Panc1 (cell line): ENCODE measurements at regions not wholly inside any gene's neighbourhood (a gene's known extent, or its start where the extent isn't known, plus 50 kb on each side); places are given as distances from the start of the nearest gene placed in this dataset.

Source experiments
- ATAC-seq: fragments of 200-7000 bp; cut with Tn5 transposase; 2 replicates; pipeline ENCODE4 v1.9.1; 2020; ENCODE audit warnings: mild to moderate bottlenecking, moderate library complexity
- BruUV-seq: library from RNA; stranded (reverse); fragments of 400-500 nt; replicated peaks from 2 replicates; lab custom pipeline; 2021; lab: Mats Ljungman, UMichigan
- CTCF ChIA-PET: fragments of 300-600 bp; sonication (Branson Sonifier 250); formaldehyde crosslinking; loops from one replicate; lab custom pipeline; 2022; ENCODE audit warnings: antibody characterized with exemption; lab: Charles Lee
- POLR2A ChIA-PET: fragments of 300-600 bp; sonication (Branson Sonifier 250); formaldehyde crosslinking; loops from one replicate; lab custom pipeline; 2022; ENCODE audit warnings: antibody characterized with exemption; lab: Charles Lee
- DNase-seq: peaks from one replicate; pipeline ENCODE4 v3.0.0-alpha.2; 2010; ENCODE audit warnings: low read depth, low spot score
- H3K27ac ChIP-seq: 2 replicates; pipeline ENCODE4 v1.5.1; 2011; ENCODE audit warnings: mild to moderate bottlenecking, low read length, inconsistent platforms
- H3K27me3 ChIP-seq: fragments of 200-500 bp; sonication (Bioruptor generic); 2 replicates; pipeline ENCODE4 v1.6.0; 2014; ENCODE audit warnings: low read length, inconsistent platforms; ENCODE audit not compliant: control insufficient read depth, insufficient read depth
- H3K36me3 ChIP-seq: fragments of 200-500 bp; sonication (Bioruptor generic); 2 replicates; pipeline ENCODE4 v1.5.1; 2014; ENCODE audit warnings: inconsistent platforms, mild to moderate bottlenecking, low read length, moderate library complexity; ENCODE audit not compliant: control insufficient read depth, insufficient read depth
- H3K4me1 ChIP-seq: 2 replicates; pipeline ENCODE4 v1.5.1; 2011; ENCODE audit warnings: inconsistent platforms, mild to moderate bottlenecking, low read length, moderate library complexity; ENCODE audit not compliant: control insufficient read depth, insufficient read depth
- H3K4me3 ChIP-seq, 2 experiments: 2 replicates each; pipeline ENCODE4 v1.5.1; 2011 to 2012; ENCODE audit warnings: low read depth in 2 of 2, low read length in 2 of 2, mild to moderate bottlenecking in 2 of 2, inconsistent platforms in 1 of 2, moderate library complexity in 1 of 2
- H3K9me3 ChIP-seq: fragments of 200-500 bp; sonication (Bioruptor generic); 2 replicates; pipeline ENCODE4 v1.5.1; 2014; ENCODE audit warnings: low read depth, mild to moderate bottlenecking, inconsistent platforms, low read length, moderate library complexity; ENCODE audit not compliant: control insufficient read depth, insufficient read depth
- POLR2AphosphoS5 ChIP-seq: IDR thresholded peaks from 2 replicates; pipeline ENCODE4 v1.6.1; 2012; ENCODE audit warnings: mild to moderate bottlenecking, low read depth, low read length, moderate library complexity
- SIN3A ChIP-seq: IDR thresholded peaks from 2 replicates; pipeline ENCODE4 v1.6.1; 2012; ENCODE audit warnings: low read depth, mild to moderate bottlenecking, low read length, moderate library complexity, borderline replicate concordance; ENCODE audit not compliant: insufficient read depth
- TCF7L2 ChIP-seq: IDR thresholded peaks from 2 replicates; pipeline ENCODE4 v1.6.1; 2011; ENCODE audit warnings: mild to moderate bottlenecking, low read depth, low read length, inconsistent platforms
- in situ Hi-C: cut with HindIII; loops from 2 replicates; pipeline ENCODE4 v1.10.0; 2016; ENCODE audit warnings: low sequenced_read_pairs, low pct_unique_long_range_greater_than_20kb
- intact Hi-C: fragments of 100-400 bp; cut with micrococcal nuclease; formaldehyde crosslinking; loops from one replicate; pipeline ENCODE4 v1.10.0; 2022; ENCODE audit not compliant: unreplicated experiment
- TF ChIP-seq, protein P1 (sequence below), 2 experiments: IDR thresholded peaks; 2 replicates each; pipeline ENCODE4 v1.6.1; 2011 to 2012; ENCODE audit warnings: low read depth in 2 of 2, control low read depth in 1 of 2, low read length in 1 of 2, mild to moderate bottlenecking in 1 of 2, moderate library complexity in 1 of 2; ENCODE audit not compliant: insufficient read depth in 1 of 2
- TF ChIP-seq, protein P2 (sequence below): fragments of 450-650 bp; IDR thresholded peaks from 2 replicates; pipeline ENCODE4 v1.5.1; 2017; ENCODE audit warnings: mild to moderate bottlenecking

DNA sequence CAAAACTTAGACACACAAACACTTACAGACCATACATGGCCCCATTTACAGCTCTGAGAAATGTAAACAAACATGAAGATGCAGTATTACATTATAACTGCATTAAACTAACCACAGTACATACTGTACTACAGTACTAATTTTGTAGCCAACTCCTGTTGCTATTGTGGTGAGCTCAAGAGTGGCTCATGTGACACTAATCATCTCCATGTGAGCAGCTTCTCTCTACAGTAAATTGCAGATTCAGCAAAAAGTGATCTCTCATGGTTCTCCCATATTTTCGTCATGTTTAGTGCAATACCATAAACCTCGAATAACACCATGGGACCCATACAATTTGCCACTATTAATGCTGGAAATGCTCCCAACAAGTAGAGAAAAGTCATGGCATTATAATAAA is 860.4 kb downstream of the EPHA7 start:
- in situ Hi-C loops: no loop called here
- Histone ChIP-seq H3K27ac (no peak overlapping the region), H3K4me1 (no peaks in the 10 kb centered on the region), H3K36me3 (no peaks in the 10 kb centered on the region), H3K4me3 (no peak overlapping the region), H3K9me3 (no peaks in the 10 kb centered on the region), H3K27me3 (no peaks in the 10 kb centered on the region)
- TF ChIP-seq POLR2AphosphoS5 (no peak), SIN3A (no peak), TCF7L2 (no peak)
- TF ChIP-seq, protein P1, sequence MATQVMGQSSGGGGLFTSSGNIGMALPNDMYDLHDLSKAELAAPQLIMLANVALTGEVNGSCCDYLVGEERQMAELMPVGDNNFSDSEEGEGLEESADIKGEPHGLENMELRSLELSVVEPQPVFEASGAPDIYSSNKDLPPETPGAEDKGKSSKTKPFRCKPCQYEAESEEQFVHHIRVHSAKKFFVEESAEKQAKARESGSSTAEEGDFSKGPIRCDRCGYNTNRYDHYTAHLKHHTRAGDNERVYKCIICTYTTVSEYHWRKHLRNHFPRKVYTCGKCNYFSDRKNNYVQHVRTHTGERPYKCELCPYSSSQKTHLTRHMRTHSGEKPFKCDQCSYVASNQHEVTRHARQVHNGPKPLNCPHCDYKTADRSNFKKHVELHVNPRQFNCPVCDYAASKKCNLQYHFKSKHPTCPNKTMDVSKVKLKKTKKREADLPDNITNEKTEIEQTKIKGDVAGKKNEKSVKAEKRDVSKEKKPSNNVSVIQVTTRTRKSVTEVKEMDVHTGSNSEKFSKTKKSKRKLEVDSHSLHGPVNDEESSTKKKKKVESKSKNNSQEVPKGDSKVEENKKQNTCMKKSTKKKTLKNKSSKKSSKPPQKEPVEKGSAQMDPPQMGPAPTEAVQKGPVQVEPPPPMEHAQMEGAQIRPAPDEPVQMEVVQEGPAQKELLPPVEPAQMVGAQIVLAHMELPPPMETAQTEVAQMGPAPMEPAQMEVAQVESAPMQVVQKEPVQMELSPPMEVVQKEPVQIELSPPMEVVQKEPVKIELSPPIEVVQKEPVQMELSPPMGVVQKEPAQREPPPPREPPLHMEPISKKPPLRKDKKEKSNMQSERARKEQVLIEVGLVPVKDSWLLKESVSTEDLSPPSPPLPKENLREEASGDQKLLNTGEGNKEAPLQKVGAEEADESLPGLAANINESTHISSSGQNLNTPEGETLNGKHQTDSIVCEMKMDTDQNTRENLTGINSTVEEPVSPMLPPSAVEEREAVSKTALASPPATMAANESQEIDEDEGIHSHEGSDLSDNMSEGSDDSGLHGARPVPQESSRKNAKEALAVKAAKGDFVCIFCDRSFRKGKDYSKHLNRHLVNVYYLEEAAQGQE (IDR thresholded peaks at IDR 0.05; ENCODE audit: insufficient read depth in 1 of 2, low read depth in 2 of 2, low read length in 1 of 2): no peak
- TF ChIP-seq, protein P2, sequence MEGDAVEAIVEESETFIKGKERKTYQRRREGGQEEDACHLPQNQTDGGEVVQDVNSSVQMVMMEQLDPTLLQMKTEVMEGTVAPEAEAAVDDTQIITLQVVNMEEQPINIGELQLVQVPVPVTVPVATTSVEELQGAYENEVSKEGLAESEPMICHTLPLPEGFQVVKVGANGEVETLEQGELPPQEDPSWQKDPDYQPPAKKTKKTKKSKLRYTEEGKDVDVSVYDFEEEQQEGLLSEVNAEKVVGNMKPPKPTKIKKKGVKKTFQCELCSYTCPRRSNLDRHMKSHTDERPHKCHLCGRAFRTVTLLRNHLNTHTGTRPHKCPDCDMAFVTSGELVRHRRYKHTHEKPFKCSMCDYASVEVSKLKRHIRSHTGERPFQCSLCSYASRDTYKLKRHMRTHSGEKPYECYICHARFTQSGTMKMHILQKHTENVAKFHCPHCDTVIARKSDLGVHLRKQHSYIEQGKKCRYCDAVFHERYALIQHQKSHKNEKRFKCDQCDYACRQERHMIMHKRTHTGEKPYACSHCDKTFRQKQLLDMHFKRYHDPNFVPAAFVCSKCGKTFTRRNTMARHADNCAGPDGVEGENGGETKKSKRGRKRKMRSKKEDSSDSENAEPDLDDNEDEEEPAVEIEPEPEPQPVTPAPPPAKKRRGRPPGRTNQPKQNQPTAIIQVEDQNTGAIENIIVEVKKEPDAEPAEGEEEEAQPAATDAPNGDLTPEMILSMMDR: no peak
- DNase-seq: no peak
- ChIA-PET POLR2A (no interaction called here), CTCF (no interaction called here)
- no peak for ATAC-seq
- no TSS peak for BruUV-seq
- intact Hi-C loops: no loop called here

DNA sequence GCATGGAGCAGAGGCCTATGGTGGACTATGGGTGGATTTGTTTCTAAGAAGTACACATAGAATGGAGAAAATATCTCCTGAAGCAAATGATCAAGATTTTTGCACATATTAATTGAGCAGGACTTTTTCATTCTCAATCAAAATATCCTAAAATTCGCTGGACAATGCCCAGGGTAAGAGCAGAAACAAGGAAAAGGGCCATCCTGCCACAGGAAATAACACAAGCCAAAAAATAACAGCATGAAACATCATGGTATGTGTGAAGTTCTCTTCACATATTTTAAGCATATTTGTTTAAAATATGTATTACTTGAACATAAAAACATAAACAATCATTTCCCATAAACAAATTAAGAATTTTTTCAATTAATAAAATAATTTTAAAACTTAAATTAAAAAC is 868.9 kb downstream of the EPHA7 start:
- Histone ChIP-seq H3K27me3 (no peaks in the 10 kb centered on the region), H3K27ac (no peak overlapping the region), H3K36me3 (no peaks in the 10 kb centered on the region), H3K4me3 (no peak overlapping the region), H3K9me3 (no peaks in the 10 kb centered on the region), H3K4me1 (no peaks in the 10 kb centered on the region)
- no peak for ATAC-seq
- ChIA-PET POLR2A (no interaction called here), CTCF (no interaction called here)
- intact Hi-C loops (no loop called here), in situ Hi-C loops (no loop called here)
- TF ChIP-seq, protein P2: no peak
- TF ChIP-seq POLR2AphosphoS5 (no peak), TCF7L2 (no peak), SIN3A (no peak)
- TF ChIP-seq, protein P1 (IDR thresholded peaks at IDR 0.05; ENCODE audit: insufficient read depth in 1 of 2, low read depth in 2 of 2, low read length in 1 of 2): no peak
- DNase-seq: no peak
- BruUV-seq: no TSS peak
